Stimulated activated CD4-positive, alpha-beta T cell treated with anti-CD3 and anti-CD28 coated beads, Interleukin-15, amount 100 ng/mL, for 24 hours (primary cell): ENCODE measurements at regions not wholly inside any gene's neighbourhood (a gene's known extent, or its start where the extent isn't known, plus 50 kb on each side); places are given as distances from the start of the nearest gene placed in this dataset.

Experiments used
- DNase-seq: peaks from one replicate; pipeline ENCODE4 v3.0.0-alpha.2; 2020

DNA sequence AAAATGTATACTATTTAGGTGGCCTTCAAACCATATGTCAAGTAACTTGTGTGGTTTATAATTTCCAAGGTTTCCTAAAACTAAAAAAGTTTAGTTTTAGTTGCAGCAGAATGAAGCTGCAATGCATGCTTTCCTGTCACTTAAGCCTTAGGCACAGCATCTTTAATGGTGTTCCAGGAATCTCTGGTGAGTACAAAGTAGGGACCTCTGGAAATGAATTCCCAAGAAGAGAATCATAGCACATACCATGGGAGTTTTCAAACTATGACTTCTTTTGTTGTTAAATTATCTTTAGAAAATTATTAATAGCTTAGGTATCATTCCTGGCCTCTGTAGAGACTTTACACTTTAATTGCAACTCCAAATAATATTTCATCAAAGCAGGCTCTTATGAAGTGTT lies 1005.9 kb upstream of the PABPC4L start:
- DNase-seq: no peak

DNA sequence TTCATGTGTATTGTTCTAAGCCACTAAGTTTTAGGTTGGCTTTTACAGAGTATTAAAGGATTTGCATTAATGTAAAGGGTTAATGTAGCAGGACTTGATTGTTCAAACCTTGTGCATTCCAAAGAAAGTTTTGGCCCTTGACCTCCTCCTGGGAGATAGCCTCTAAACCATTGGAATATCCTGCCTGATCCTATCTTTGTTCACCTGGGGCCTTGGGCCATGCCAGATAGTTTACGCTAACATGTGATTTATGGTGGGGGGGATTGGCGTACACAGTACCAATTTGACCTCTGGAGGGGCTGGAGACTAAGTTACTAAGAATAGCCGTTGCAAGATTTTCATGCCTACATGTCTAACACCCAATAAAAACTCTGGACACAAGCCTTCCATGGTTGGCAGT lies 1002.7 kb upstream of the PABPC4L start:
- no peak for DNase-seq

DNA sequence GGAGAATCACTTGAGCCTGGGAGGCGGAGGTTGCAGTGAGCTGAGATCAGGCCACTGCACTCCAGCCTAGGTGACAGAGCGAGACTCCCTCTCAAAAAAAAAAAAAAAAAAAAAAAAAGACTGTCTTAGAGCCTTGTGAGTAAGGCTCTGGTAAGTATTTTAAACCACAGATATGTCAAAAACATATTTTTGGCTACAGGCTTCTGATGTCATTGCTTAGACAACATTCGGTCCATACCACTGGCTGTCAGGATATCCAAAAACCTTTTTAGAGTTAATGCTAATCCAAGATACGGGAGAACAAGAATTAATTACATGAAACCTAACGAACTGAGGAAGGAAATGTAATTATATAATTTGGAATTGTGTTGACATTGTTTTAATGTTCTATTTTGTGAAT lies 999.5 kb upstream of the PABPC4L start:
- DNase-seq: no peak

DNA sequence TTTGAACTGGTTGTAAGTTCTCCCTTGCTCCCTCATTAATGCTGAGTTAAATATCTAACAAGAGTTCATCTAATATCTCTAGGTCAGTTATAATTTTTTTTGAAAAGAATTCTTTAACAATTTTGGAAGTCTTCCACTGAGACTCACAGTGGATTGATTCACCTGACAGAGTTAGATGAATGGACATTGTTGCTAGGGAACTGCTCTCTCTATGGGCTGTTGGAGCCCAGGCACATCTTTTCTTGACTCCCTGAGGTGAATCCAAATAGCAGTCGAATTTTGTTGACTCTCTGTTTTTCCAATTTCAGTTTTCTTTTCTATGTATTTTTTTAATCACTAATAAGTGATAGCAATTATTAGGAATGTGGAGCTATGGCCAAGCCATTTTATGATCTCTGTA lies 996.1 kb upstream of the PABPC4L start:
- DNase-seq: no peak

DNA sequence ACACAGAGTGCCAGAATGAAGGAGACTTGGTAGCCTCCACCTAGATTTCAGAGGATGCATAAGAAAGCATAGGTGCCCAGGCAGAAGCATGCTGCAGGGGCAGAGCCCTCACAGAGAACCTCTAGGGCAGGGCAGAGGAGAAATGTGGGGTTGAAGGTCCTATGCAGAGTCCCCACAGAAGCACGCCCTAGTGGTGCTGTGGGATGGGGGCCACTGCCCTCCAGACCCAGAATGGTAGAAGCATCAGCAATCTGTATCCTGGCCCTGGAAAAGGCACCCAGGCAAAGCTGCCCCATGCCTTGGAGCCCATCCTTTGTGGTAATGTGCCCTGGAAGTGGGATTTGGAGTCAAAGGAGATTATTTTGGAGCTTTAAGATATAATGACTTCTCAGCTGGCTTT lies 992.9 kb upstream of the PABPC4L start:
- no peak for DNase-seq

DNA sequence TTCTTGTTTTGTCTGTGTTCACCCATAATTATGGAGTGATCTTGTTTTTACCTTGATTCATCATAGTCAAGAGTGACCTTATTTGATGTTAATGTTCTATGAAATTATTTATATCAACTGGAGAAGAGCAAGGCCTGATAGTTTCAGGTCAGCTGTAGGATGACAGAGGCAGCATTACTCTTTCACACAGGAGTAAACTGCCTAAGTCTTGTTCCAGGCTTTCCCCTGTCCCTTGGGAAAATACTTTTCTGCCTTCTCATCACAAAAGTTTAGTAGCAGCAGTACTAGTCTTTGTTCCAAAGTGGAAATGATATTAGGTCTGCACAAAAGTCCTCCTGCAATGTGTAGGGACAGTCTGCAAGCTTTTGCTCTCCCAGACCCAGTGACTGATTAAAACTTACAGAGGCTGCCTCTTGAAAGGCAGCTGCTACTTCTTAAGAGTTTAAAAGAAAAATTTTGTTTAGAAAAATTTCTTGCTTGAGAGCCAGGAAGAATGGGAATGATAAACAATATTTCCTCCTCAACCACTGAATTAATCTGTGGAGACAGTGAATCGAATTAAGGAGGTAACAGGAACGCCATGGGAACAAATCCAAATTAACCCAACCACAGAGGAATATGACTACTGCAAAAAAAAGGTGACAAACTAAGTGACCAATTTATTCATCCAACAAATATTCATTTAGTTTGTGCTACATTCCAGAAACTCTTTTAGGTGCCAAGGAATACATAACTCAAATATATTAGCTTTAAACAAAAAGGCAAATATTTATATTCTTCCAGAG lies 991.4 kb upstream of the PABPC4L start:
- DNase-seq: no peak

DNA sequence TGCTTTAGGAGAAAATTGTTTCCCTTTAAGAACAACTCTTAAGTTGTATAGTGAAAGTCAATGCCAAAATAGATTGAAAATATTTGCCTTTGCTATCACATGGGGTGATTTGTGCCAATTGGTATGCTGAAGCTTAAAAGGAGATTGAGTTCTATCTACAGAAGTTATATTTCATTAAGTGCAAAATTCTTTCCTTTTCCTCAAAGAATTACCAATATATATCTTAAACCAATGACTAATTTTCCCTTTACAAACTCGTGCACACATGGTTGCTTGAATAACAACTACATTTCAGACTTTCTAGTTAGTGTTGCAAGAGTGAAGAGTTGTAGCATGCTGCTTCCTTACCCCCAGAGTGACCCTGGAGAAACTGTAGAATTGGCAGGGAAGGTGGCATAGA lies 990.0 kb upstream of the PABPC4L start:
- DNase-seq: no peak

DNA sequence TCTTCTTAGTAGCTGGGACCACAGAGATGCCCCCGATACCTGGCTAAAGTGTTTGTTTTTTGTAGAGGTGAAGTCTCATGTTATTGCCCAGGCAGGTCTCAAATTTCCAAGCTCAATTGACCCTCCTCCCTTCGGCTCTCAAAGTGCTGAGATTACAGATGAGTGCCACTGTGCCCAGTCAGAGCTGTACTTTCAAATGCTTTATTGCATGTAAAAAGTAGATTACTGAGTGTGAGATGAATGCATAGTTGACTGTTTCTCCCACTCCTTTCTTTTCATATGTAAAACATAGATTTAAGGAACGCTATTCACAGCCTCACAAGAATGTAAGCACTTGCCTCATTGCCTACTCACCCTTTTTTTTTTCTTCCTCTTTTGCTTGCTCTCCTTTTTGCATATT lies 984.4 kb upstream of the PABPC4L start:
- no peak for DNase-seq

DNA sequence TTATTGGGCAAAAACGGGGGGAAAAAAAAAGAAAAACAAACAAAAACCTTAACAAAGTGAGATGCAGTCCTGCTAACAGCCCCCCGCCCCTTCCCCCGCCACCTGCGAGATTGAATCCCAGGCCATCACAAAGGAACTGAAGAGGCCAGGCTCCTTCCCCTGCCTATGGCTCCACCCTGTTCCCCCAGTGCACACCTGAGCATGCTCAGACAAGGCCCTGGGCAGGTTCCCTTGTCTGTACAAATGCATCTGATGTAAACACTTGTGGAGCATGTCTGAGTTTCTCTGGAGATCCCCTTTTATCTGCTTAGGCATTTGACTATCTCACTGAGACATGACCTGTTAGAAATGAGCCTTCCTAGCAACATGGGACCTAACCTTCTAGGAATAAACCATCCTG lies 983.7 kb upstream of the PABPC4L start:
- DNase-seq: no peak

DNA sequence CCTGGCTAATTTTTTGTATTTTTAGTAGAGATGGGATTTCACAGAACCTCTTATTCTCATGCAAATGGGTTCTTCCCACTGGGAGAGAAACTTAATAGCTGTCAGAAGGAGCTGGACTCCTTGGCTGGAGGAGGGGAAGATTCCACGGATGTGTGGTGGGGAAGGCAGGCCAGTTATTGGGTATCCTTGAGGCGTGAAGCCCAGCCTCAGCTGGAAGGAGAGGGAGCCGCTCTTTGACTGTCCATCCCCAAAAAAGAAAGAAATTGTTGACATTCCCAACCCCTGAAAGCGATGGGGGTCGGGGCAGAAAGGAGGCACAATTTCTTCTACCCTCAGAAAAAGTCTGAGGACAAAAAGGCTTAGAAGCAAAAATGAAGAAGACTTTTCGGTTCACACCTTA lies 983.1 kb upstream of the PABPC4L start:
- DNase-seq: no peak

DNA sequence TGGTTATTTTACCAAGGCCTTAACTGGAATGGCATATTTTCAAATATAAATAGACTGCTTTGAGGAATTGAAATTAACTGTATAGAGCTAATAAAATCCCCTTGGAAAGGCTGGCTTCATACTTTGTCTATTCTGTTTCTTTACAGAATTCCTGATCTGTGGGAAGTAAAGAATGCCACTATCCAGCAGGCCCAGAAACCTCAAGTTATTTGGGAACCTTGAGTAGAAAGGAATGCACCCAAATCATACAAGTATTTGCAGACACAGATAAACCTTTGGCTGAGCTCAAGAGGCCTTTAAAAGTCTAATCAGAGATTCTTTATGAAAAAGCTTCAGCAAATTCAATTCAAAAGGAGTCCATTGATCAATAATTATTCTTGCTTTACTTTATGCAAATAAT lies 975.7 kb upstream of the PABPC4L start:
- DNase-seq: no peak

DNA sequence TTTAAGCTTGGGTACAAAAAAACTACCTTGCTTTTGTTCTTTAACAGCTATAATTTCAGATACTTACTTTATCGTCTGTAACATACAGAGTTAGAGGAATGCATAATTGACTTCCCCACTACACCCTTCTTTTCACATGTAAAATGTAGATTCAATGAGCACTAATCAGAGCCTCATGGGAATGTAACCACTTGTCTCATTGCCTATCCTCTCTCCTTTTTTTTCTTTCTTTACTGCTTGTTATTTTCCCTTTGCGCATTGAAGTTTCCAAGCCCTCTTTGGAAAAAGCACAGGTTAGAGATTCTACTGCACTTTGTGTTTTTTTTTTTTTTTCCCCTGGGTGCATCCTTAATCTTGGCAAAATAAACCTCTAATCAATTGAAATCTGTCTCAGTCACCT lies 965.1 kb upstream of the PABPC4L start:
- DNase-seq: no peak

DNA sequence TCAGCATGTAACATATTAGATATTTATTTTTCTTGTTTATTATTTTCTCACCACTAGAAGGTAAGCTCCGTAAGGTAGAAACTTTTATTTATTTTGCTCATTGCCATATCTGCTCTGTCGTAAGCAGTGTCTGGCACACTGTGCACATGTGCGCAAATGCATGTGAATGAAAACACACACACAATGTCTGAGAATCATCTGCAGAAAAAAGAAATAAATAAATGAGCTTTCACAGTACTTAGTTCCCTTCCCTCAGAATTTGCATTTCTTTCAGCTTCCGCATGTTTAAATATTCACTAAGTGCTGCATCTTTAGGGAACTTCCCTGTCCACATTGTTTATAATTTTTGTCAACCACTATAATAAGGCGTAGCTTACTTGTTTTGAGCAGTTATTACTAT lies 963.0 kb upstream of the PABPC4L start:
- no peak for DNase-seq

DNA sequence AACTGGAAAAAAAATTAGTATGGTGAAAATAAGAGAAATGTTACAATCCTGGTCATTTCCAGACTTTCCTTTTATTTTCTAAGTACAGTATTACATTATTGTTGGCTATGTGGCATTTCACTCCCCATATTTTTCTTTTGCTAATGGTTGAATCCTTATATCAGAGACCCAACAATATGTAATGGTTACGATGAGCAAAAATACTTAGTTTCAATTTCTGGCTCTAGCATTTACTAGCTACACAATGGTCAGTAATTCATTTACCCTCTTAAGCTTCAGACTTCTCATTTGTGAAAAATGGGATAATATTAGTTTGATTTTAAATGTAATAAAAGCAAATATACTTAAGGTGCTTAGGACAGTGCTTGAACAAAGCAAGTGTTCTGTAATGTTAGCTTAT lies 942.9 kb upstream of the PABPC4L start:
- DNase-seq: no peak

DNA sequence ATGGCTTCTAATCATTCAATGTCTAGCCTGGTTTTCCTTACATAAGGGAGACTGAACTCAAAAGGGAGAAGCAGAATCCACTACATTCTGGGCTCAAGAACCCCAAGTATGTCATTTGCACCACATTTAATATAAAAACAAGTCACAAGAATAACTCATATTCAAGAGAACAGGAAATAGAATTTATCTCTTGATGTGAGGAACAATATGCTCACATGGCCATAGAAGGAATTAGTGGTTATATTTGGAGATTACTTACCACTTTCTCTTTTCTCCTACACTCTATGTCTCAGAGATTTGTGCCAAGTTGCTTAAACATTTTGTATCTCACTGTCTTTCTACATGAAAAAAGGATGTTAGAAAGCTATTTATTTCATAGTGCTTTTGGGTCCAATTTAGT lies 922.6 kb upstream of the PABPC4L start:
- no peak for DNase-seq

DNA sequence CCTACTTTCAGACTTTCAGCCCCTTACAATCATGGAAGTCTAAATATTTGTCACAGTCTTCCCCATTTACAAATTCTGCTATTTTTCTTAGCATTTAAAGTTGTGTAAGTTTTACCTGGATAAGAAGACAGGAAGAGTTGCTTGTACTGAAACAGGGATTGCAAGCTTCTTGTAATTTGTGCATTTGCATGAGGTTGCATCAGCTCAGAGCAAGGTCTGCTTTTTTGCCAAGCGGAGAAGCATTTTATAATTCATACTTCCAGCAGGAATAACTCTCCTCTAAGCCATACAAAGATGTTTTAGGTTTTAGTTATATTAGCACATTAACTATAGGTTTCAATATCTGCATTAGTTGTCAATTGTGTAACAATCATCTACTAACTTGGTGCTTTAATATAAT lies 922.0 kb upstream of the PABPC4L start:
- DNase-seq: no peak

DNA sequence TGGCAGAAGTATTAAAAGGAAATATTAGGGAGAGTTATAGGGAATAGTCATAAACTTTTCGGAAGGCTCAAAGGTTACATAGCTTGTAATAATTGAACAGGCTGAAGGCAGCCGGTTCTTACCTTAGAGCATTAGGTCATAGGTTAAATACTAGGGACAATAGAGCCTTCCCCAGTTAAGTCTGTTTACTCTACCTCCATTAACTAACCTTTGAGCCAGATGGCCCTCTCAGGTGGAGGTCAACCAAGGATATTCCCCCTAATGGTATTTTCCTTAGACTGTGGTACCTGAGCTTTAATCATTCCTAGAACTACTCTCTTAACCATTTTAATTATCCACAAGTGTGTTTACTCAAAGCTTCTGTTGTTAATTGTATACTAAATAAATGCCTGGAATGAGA lies 920.9 kb upstream of the PABPC4L start:
- DNase-seq: no peak

DNA sequence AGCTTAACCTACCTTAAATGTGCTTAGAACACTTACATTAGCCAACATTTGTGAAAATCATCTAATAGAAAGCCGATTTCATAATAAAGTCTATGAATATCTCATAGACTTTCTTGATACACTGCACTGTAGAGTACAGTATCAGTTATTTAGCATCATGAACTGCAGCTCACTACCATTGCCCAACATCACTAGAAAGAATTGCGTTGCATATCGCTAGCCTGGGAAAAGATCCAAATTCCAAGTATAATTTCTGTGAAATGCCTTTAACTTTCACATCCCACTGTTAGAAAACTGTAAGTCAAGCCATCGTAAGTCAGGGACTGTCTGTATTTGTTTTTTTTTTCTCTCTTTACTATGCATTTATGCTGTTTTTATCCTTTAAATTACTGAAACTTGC lies 918.6 kb upstream of the PABPC4L start:
- DNase-seq: no peak

DNA sequence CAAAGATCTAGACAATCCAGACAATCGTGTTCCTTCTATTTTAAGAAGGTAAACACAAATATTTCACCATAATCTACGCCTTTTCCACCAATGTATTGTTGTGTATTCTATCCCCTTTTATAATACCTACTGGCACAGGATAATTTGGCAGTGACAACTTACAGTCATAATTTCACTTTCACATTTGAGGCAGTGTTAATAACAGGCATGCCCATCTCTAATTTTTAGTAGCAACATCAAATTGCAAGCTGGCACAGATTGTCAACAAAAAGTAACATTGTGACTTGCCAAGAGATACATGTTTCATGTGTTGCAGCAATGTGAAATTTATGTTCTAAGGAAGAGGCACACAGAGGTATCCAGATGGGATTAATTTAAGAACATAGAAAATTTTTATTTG lies 912.5 kb upstream of the PABPC4L start:
- no peak for DNase-seq

DNA sequence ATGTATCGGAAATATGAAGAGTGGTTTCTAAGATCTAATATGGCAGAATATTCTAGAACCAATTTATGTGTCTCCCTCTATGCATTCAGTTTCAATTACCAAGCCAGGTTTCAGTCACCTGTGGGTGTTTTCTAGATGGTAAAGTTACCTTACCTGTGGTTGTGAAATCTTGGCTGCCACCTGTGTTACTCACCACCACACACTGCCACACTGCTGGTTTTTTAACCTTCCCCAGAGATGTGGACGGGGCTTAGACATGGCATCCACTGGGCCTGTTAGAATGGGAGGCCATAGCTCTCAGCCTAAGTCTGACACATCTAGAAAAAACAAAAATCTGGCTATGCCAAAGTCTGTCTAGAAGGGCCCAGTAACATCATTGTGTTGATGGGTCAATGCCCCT lies 896.5 kb upstream of the PABPC4L start:
- no peak for DNase-seq

DNA sequence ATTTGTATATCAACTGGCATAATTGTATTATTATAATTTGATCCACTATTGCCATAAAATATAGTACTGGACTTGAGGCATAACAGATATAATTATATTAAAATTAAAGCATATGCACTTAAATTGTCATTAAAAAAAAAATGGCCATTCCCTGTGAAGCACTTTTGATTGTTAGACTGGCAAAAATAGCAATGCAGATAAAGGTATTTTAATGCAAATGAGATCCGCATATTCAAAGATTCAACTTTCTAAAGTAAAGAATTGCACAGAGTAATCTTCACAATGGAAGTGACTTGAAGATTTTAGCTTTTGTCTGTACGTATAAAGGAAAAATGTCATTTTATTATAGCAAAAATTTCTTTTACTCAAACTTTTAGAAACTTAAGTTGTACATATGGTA lies 871.8 kb upstream of the PABPC4L start:
- DNase-seq: no peak

DNA sequence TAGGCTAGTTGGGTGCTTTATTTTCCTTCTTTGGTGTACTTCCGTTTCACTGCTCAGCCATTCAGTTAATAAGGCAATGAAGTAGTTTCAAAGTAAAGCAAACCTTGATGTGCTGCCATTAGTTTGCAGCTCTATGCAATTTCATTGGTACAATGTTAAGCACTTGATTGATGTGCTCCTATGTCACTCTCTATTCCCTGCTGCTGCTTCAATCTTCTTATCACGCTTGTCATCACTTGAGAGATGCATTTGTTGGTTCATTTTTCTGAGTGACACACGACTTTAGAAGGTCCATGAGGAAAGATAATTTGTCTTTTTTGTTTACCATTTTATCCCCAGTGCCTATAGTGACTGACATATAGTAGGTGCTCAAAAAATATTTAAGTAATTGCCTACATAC lies 871.0 kb upstream of the PABPC4L start:
- no peak for DNase-seq

DNA sequence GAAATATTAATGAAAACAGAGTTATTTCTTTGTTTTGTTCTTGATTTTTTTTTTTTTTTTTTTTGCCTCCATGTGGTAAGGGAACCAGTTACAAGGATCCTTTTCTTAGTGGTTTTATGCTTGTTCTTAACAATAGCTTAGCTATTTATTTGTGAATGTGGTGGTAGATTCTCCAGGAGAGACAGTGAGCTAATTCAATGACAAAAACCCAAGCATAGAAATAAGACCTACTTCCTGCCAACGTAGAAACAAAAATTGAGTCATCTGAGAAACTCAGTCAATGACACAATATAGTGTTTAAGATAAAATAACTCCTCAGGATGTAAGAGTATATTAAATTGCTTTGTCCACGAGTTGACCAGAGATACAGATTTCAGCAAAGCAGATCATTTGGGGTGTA lies 863.8 kb upstream of the PABPC4L start:
- DNase-seq: no peak

DNA sequence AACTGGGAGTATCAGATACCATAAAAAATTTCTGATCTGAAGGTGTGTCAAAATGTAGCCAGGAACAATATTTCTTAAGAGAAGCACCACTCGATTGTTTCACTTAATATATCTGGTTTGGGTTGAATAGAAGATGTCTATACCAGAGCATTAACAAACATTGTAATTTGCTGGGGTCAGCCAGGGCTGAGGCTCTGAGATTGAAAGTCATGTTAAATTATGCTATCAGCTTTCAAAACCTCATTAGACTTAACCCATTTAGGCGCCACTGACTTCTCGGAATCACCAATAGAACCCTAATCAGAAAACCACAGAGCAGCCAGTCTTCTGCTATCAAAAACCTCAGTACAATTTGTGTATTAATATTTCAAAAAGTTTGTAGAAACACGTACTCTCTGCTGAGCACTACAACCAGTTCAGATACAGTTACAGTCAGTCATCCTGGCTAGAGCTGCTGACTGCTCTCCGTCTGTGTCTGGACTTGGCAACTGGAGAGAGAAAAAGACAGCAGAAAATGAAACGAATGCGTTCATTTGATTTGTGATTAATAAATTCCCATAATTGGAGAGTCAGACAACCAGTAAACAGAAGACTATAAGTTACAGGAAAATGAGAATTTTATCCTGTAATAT lies 848.6 kb upstream of the PABPC4L start:
- DNase-seq: no peak

DNA sequence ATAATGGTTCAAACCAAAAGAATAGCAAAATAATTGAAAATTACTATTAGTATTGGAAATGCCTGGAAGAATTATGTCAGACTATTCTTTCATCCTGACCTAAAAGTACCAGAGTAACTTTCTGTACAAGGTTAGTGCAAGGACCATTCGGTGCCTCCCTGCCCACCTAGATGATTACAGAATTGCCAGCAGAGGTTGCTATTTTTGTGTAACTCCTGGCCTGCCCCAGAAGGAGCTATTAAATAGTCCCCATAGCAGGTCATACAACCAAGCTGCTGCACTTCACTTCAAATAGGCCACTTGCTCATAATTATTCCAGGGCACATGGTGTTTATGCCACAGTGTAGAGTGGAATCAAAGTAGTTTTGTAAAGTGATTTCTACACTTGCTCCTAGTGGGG lies 831.1 kb upstream of the PABPC4L start:
- no peak for DNase-seq
